GM21737 (cell line): ENCODE measurements at regions not wholly inside any gene's neighbourhood (a gene's known extent, or its start where the extent isn't known, plus 50 kb on each side); places are given as distances from the start of the nearest gene placed in this dataset.

Source experiments
- ATAC-seq: cut with Tn5 transposase; IDR thresholded peaks from one replicate; pipeline ENCODE4 v1.9.1; 2021; ENCODE audit warnings: mild to moderate bottlenecking, moderate library complexity; ENCODE audit not compliant: unreplicated experiment

DNA sequence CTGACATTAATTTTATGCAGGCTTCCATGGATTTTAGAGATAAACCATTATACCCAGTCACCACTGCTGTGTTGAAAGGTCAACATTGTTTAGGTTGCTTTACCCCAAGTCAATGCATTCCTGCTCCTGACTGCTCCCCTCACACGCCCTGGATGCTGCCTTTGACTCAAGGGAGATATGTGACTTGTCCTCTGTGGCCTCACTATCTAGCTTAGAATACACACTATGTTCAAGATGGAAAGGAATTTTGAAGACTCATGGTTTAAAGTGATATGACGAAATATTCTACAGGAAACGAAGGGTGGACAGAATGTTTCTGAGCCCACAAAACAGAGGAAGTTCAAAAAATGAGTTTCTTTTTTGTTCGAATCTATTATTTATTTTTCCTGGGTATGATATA, 170.4 kb upstream of the NR5A2 start:
- no peak for ATAC-seq

GRCh38 chr1:199857516-199857915, 170.0 kb upstream of the NR5A2 start:
- no peak for ATAC-seq

DNA sequence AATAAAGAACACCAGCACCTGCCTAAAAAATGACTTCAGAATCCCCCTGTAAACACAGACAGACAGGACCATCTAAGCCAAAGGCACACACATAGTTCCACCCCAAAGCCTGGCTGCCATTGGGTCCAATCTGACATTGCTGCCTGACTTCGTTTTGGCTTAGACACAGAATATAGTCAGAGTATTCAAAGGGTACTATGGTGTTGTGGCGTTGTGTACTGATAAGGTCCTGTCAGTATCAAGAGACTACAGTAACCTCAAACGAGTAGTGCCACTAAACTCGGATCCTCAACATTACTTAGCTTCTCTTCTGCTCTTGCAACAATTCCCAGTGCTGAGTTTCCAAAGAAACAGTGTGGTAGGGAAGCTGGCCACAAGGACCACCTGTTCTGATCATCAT, 169.3 kb upstream of the NR5A2 start:
- no peak for ATAC-seq

GRCh38 chr1:199858856-199859255, 168.7 kb upstream of the NR5A2 start:
- ATAC-seq: no peak

- no peak for ATAC-seq
Measured at GRCh38 chr1:199859491-199859933, 168.0 kb upstream of the NR5A2 start.

DNA sequence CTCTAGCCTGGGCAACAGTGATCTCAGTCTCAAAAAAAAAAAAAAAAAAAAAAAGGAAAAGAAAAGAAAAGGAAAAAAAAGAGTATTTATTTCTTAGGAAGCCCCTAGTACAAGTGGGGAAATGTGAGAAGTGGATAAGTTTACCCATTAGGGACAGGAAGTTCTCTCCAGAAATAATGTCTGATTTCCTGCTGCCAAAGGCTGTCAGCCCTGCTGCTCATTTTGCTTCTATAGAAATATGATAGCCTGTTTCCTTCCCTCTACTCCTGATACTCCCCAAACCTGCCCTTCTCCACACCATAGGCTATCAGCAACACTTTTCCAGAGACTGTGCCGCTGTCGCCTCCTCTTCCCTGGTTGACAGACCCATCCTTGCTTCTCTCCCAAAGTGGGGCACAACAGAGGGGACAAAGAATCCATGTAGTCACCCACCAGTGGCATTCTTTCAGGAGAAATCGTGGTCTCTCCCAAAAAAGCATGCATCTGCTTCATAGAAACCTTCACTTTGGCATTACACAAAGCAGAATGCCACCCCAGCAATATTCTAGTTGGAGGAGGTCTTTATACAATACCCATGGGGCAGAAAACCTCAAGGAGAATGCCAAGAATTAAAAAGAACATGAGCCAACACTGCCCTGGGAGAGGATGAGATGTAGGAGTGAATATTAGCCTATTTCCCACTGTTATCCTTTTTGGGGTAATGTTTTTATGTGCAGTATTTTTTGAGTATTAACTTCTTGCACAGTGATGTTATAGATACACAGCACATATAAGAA, 166.3 kb upstream of the NR5A2 start:
- no peak for ATAC-seq

DNA sequence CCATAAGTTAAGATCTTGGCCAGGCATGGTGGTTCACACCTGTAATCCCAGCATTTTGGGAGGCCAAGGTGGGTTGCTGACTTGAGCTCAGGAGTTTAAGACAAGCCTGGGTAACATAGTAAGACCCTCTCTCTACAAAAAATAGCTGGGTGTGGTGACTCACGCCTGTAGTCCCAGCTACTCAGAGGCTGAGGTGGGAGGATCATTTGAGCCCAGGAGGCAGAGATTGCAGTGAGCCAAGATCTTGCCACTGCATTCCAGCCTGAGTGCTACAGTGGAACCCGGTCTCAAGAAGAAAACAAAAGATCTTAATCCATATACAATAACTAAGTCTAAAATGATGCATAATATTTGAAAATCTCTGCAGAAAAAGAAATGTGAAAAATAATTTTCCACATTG, 165.5 kb upstream of the NR5A2 start:
- no peak for ATAC-seq

GRCh38 chr1:199866210-199866617, 161.3 kb upstream of the NR5A2 start:
- no peak for ATAC-seq

GRCh38 chr1:199867601-199868000, 159.9 kb upstream of the NR5A2 start:
- no peak for ATAC-seq

DNA sequence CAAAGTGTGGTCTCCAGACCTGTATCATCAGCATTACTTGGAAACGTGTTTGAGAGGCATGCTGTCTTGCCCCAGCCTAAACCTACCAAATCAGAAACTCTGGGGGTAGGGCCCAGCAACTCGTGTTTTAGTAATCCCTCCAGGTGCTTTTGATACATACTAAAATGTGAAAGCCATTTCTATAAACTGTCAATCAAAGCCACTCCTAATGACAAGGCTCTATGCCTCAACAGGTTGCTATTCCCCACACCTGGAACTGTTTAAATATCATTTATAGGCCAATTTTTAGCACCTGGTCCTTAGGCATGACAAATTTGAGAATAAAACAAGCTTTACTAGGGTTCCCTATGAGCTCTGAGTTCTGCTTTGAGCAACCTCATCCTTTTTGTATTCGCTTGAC, 158.7 kb upstream of the NR5A2 start:
- ATAC-seq: no peak

- no peak for ATAC-seq
Measured at GRCh38 chr1:199875337-199875736, 152.2 kb upstream of the NR5A2 start.

GRCh38 chr1:199875856-199876255, 151.7 kb upstream of the NR5A2 start:
- ATAC-seq: no peak

DNA sequence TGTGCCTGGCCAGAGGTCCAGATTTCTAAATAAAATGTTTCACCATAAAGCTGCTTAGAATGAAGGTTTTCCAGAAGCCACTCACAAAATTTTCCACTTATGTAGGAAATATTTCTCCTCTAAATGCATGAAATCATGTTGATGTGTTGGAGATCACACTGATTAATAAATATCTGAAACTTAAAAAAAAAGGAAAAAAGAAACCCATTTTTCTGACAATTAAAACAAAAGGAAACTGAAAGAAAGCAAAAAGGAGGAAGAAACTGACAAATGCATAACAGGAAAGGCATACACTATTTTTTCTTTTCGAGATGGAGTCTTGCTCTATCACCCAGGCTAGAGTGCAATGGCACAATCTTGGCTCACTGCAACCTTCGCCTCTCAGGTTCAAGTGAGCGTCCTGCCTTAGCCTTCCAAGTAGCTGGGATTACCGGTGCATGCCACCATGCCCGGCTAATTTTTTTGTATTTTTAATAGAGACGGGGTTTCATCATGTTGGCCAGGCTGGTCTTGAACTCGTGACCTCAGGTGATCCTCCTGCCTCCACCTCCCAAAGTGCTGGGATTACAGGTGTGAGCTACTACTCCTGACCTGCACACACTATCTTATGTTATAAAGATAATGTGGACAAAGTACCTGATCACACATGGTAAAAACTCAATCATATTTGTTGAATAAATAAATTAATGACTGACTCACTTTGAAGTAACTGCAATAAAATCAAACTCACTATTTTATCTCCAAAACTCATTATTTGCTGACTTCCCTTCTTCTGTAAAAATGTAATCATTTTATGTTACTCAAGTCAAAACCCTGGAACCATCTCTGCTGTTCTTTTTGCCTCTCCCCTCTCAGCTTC, 149.8 kb upstream of the NR5A2 start:
- ATAC-seq: no peak

GRCh38 chr1:199878823-199879222, 148.7 kb upstream of the NR5A2 start:
- no peak for ATAC-seq

DNA sequence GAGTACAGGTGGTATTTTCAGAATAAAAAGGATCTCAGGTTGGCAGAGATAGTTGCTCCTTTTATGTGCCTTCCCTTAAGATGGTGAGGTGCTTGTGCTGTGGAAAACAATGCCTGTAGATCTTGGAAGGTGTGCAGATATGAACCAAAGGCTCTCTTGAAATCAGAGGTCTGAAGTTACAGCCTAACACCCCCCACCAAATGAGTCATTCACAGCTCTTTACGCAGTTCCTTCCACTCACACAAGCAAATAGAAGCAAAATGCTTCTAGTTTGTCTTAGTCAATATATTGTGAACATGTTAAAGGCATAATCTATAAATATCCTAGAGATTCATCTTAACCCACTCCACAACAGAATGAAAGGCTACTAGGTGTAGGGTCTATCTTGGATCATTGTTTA, 128.9 kb upstream of the NR5A2 start:
- no peak for ATAC-seq

- no peak for ATAC-seq
Measured at GRCh38 chr1:199901341-199901740, 126.2 kb upstream of the NR5A2 start.

DNA sequence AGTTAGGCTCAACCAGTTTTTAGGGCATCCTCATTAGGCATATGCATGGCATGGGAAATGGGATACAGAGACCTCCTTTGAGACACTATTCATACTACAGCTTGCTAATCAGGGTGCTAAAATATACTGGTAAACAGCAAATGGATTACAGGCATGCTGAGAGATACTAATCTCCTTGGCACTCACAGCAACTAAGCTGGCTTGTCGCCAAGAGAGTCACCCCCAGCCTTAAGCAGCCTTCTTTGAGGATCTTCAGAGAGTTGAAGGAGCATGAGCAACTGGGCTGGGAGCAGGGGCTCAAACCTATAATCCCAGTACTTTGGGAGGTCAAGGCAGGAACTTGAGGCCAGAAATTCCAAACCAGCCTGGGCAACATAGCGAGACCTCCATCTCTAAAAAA, 120.1 kb upstream of the NR5A2 start:
- ATAC-seq: no peak

DNA sequence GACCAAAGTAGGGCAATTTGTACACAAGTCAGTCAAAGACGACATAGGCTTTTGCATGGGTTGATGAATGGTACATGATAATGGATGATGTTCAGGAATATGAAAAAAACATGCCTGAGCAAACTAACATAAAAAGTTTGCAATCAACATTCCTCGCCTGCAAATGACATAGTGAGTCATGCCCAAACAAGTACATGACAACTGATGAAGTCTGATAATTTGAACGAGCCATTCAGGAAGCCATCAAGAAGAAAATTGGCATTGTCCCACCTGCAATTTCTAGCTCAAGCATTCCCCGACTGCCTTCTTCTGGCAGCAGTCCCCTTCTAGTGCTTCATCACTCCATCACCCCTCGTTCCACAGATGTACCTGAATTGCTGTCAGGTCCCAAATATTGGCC, 118.4 kb upstream of the NR5A2 start:
- no peak for ATAC-seq

DNA sequence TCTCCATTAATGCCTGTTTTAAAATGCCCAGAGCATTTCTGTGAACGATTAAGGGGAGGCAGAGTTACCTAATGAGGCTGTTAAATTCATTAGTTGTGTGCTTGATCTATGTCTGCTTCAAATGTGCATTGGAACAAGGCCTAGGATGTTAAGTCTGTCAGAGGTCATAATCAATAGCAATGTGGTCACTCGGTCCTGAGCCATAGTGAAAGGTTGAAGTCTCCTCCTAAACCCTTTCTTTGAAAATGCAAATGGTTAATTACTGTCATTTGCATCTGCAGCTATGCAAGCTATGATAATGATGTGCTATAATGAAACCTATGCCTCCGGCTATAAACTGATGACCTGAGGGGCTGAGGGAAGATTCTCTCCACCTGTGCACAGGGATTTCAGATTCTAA, 114.2 kb upstream of the NR5A2 start:
- ATAC-seq: no peak

DNA sequence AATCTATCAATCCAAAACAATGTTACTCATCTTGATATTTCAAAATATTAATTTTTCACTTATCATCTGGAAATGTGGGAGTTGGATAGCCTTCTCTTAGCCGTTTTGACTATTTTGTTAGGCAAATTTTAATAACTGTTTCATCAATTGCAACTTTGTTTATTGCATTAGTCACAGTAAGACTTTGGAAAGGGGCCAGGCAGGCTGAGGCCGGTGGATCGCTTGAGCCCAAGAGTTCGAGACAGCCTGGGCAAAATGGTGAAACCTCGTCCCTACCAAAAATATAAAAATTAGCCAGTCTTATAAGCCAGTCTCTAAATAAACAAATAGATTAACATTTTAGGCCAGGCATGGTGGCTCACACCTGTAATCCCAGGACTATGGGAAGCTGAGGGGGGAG, 113.0 kb upstream of the NR5A2 start:
- no peak for ATAC-seq

DNA sequence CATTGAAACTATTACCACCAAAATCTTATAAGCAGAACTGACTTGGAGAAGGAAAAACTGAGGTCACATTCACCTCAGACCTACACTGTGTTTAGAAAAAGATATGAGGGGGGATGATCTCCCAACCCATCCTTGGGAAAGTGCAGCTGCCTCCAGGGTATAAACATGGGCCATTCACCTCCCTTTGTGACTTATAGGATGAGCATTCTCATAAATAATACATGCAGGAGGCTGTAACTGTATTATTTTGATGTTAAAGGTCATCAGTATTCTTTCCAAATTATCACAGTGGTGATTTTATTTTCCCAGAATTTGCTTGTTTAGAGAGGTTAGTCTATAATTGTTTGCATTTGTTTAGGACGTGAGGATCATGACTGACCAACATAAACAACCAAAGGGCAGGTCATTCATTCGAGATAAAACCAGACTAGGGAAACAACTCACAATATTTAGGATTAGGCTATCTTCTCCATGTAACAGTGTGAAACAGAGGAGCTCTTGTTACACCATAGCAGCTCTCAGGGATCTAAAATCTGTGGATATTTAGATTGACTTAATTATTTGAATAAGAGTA, 109.2 kb upstream of the NR5A2 start:
- no peak for ATAC-seq

DNA sequence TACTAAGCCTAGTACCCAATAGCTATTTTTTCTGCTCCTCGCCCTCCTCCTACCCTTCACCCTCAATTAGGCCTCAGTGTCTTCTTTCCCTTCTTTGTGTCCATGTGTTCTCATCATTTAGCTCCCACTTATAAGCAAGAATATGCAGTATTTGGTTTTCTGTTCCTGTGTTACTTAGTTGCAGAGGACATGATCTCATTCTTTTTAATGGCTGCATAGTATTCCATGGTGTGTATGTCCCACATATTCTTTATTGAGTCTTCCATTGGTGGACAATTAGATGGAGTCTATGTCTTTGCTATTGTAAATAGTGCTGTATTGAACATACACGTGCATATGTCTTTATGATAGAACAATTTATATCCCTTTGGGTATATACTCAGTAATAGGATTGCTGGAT, 106.9 kb upstream of the NR5A2 start:
- no peak for ATAC-seq
